Lower leg skin (tissue), 4 donors: ENCODE measurements at regions not wholly inside any gene's neighbourhood (a gene's known extent, or its start where the extent isn't known, plus 50 kb on each side); places are given as distances from the start of the nearest gene placed in this dataset.

Experiments
- DNase-seq, 2 donors: peaks; one replicate each; pipeline ENCODE4 v3.0.0-alpha.2; 2019; ENCODE audit warnings: low spot score in 2 of 2
- H3K4me3 ChIP-seq: fragments of 200-600 bp; sonication (generic); 2 replicates; pipeline ENCODE4 v1.5.1; 2017; ENCODE audit warnings: mild to moderate bottlenecking, low read depth; ENCODE audit not compliant: poor library complexity, severe bottlenecking
- POLR2A ChIP-seq, 2 donors: fragments of 450-650 bp; IDR thresholded peaks; one replicate each; pipeline ENCODE4 v1.6.1; 2016 to 2017; ENCODE audit warnings: antibody characterized with exemption in 2 of 2, mild to moderate bottlenecking in 1 of 2, moderate library complexity in 1 of 2
- WGBS, 2 donors: methylation state at CpG; one replicate each; pipeline ENCODE4 v1.1.5; 2018; 5-methylcytosine and 5-hydroxymethylcytosine counted together
- intact Hi-C: fragments of 100-400 bp; cut with DNase I; formaldehyde crosslinking; loops from one replicate; pipeline ENCODE4 v1.15.0; 2023; ENCODE audit warnings: low total_unique reads
- TF ChIP-seq, protein P1 (sequence below), 3 donors: fragments of 450-650 bp; IDR thresholded peaks; one replicate each; pipeline ENCODE4 v1.5.1; 2016; ENCODE audit warnings: antibody characterized with exemption in 3 of 3, mild to moderate bottlenecking in 3 of 3, moderate library complexity in 2 of 3

- no peak for DNase-seq
- 76 to 77% methylated on average over 1 of the region's 1 CpG for WGBS, 2 donors
- TF ChIP-seq POLR2A (IDR thresholded peaks at IDR 0.05): no peak
- TF ChIP-seq, protein P1, sequence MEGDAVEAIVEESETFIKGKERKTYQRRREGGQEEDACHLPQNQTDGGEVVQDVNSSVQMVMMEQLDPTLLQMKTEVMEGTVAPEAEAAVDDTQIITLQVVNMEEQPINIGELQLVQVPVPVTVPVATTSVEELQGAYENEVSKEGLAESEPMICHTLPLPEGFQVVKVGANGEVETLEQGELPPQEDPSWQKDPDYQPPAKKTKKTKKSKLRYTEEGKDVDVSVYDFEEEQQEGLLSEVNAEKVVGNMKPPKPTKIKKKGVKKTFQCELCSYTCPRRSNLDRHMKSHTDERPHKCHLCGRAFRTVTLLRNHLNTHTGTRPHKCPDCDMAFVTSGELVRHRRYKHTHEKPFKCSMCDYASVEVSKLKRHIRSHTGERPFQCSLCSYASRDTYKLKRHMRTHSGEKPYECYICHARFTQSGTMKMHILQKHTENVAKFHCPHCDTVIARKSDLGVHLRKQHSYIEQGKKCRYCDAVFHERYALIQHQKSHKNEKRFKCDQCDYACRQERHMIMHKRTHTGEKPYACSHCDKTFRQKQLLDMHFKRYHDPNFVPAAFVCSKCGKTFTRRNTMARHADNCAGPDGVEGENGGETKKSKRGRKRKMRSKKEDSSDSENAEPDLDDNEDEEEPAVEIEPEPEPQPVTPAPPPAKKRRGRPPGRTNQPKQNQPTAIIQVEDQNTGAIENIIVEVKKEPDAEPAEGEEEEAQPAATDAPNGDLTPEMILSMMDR (IDR thresholded peaks at IDR 0.05): no peak
- intact Hi-C loops: no loop called here
- H3K4me3 ChIP-seq: no peak overlapping the region
Measured at GRCh38 chr6:141346535-141346934, 786.2 kb upstream of the GJE1 start.

DNA sequence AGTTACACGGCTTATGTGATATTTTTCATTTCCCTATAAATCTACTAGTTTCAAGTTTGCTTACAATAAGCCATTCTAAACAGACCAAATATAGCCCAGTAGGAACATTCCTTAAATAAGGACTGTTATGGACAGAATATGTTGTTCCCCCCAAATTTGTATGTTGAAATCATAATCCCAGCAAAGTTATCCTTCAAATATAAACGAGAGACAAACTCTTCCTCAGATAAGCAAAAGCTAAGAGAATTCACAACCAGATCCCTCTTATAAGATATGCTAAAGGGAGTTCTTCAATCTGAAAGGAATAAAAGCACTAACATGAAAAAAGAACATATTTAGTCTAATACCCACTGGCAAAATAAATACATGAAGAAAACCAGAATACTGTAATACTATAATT lies 795.5 kb upstream of the GJE1 start:
- 88% methylated on average over 2 of the region's 2 CpGs for WGBS, 2 donors
- DNase-seq: no peak
- TF ChIP-seq POLR2A (IDR thresholded peaks at IDR 0.05): no peak
- TF ChIP-seq, protein P1 (IDR thresholded peaks at IDR 0.05): no peak
- H3K4me3 ChIP-seq: no peak overlapping the region
- intact Hi-C loops: no loop called here

GRCh38 chr6:141335477-141336273 lies 797.0 kb upstream of the GJE1 start:
- intact Hi-C loops: no loop called here
- DNase-seq: no peak
- WGBS, 2 donors: 67 to 69% methylated on average over 4 of the region's 4 CpGs
- no peak overlapping the region for H3K4me3 ChIP-seq
- no peak for TF ChIP-seq POLR2A (IDR thresholded peaks at IDR 0.05)
- TF ChIP-seq, protein P1 (IDR thresholded peaks at IDR 0.05): no peak

GRCh38 chr6:141326925-141327324 lies 805.8 kb upstream of the GJE1 start:
- DNase-seq: no peak
- intact Hi-C loops: no loop called here
- TF ChIP-seq POLR2A (IDR thresholded peaks at IDR 0.05): no peak
- TF ChIP-seq, protein P1 (IDR thresholded peaks at IDR 0.05): no peak
- no peak overlapping the region for H3K4me3 ChIP-seq

DNA sequence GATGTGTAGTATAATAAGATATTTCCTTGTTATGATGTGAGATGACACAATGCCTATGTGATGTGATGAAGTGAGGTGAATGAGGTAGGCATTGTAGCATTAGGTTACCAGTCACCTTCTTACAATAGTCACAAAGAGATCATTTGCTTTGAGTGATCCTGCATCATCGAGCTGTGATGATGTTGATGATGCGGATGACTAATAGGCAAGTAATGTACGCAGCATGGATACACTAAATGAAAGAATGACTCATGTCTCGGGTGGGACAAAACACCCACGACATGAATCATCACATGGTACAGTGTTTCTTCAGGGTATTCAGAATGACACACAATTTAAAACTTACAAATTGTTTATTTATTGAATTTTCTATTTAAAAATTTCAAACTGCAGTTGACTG lies 806.3 kb upstream of the GJE1 start:
- intact Hi-C loops: no loop called here
- WGBS, 2 donors: 20 to 21% methylated on average over 5 of the region's 5 CpGs
- TF ChIP-seq, protein P1 (IDR thresholded peaks at IDR 0.05): no peak
- no peak for TF ChIP-seq POLR2A (IDR thresholded peaks at IDR 0.05)
- H3K4me3 ChIP-seq: no peak overlapping the region
- peak in 1 of 2 donors; percentile 44 for DNase-seq
